ENCODE measurements at regions not wholly inside any gene's neighbourhood (a gene's known extent, or its start where the extent isn't known, plus 50 kb on each side); places are given as distances from the start of the nearest gene placed in this dataset.

- Histone ChIP-seq H3K4me1 (ENCODE audit: control insufficient read depth in 1 of 2, low read depth in 2 of 2) (no peaks in the 10 kb centered on the region), H3K27ac (no peak overlapping the region), H3K27me3 (replicated peaks; ENCODE audit: insufficient read depth) (no peaks in the 10 kb centered on the region), H3K4me3 (no peak overlapping the region), H3K36me3 (no peaks in the 10 kb centered on the region), H3K9me3 (no peaks in the 10 kb centered on the region)
- DNase-seq (ENCODE audit: low spot score) = no peak
- no peak for TF ChIP-seq CTCF (IDR thresholded peaks at IDR 0.05)
- no peak for ATAC-seq (ENCODE audit: insufficient number of reproducible peaks, low FRiP score, low read depth)
Measured at GRCh38 chr4:20451986-20452385, 200.3 kb downstream of the SLIT2 start.

- no peak overlapping the region for H3K4me3 ChIP-seq
- no peaks in the 10 kb centered on the region for H3K36me3 ChIP-seq
- DNase-seq (ENCODE audit: low spot score) (no peak), ATAC-seq (ENCODE audit: insufficient number of reproducible peaks, low FRiP score, low read depth) (no peak)
- no peak overlapping the region for H3K27ac ChIP-seq
- no peaks in the 10 kb centered on the region for H3K27me3 ChIP-seq (replicated peaks; ENCODE audit: insufficient read depth)
- no peak for TF ChIP-seq CTCF (IDR thresholded peaks at IDR 0.05)
- H3K9me3 ChIP-seq = no peaks in the 10 kb centered on the region
- H3K4me1 ChIP-seq (ENCODE audit: control insufficient read depth in 1 of 2, low read depth in 2 of 2) = no peaks in the 10 kb centered on the region
Measured at GRCh38 chr4:20454515-20454914, 202.8 kb downstream of the SLIT2 start.

GRCh38 chr4:20456407-20456806, 204.7 kb downstream of the SLIT2 start:
- ATAC-seq (ENCODE audit: insufficient number of reproducible peaks, low FRiP score, low read depth) (no peak), DNase-seq (ENCODE audit: low spot score) (no peak)
- H3K27me3 ChIP-seq (replicated peaks; ENCODE audit: insufficient read depth) = no peaks in the 10 kb centered on the region
- no peaks in the 10 kb centered on the region for H3K36me3 ChIP-seq
- H3K4me1 ChIP-seq (ENCODE audit: control insufficient read depth in 1 of 2, low read depth in 2 of 2) = no peaks in the 10 kb centered on the region
- H3K4me3 ChIP-seq = no peak overlapping the region
- H3K9me3 ChIP-seq = no peaks in the 10 kb centered on the region
- H3K27ac ChIP-seq = no peak overlapping the region
- TF ChIP-seq CTCF (IDR thresholded peaks at IDR 0.05) = no peak

DNA sequence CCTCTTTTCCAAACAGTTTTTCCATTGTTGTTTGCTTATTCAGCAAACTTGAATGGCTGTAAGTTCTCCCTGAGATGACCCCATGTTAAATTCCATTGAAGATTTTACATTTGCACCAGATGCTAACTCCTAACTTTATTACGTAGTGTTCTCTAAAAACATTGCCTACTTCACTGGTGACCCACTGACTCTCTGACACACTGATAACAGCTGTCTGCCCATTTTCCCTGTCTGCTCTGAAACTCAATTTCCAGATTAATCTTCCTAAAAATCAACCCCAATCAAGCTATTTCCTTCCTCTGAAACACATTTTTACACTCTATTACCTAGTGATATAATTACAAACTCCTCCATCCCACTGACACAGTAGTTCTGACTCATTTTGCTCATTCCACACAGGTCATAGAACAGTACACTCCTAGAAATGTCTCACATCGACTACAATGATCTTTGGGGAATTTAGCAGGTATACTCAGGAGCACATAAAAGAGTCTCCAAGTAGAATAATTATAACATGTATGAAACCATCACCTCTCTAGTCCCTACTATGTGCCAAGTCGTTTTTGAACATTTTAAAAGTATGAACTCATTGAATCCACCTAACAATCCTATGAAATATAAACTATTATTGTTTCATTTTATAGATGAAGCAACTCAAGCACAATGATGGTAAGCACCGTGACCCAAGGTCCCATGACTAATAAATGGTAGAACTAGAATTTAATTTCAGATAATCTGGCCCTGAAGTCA, 210.9 kb downstream of the SLIT2 start:
- Histone ChIP-seq H3K27ac (no peak overlapping the region), H3K4me3 (no peak overlapping the region), H3K27me3 (replicated peaks; ENCODE audit: insufficient read depth) (no peaks in the 10 kb centered on the region), H3K36me3 (no peaks in the 10 kb centered on the region), H3K4me1 (ENCODE audit: control insufficient read depth in 1 of 2, low read depth in 2 of 2) (no peaks in the 10 kb centered on the region), H3K9me3 (no peaks in the 10 kb centered on the region)
- ATAC-seq (ENCODE audit: insufficient number of reproducible peaks, low FRiP score, low read depth) (no peak), DNase-seq (ENCODE audit: low spot score) (no peak)
- no peak for TF ChIP-seq CTCF (IDR thresholded peaks at IDR 0.05)

- no peaks in the 10 kb centered on the region for H3K36me3 ChIP-seq
- H3K27me3 ChIP-seq (replicated peaks; ENCODE audit: insufficient read depth) = no peaks in the 10 kb centered on the region
- H3K4me1 ChIP-seq (ENCODE audit: control insufficient read depth in 1 of 2, low read depth in 2 of 2) = no peaks in the 10 kb centered on the region
- H3K27ac ChIP-seq = no peak overlapping the region
- no peak for TF ChIP-seq CTCF (IDR thresholded peaks at IDR 0.05)
- H3K4me3 ChIP-seq = no peak overlapping the region
- ATAC-seq (ENCODE audit: insufficient number of reproducible peaks, low FRiP score, low read depth) = no peak
- H3K9me3 ChIP-seq = no peaks in the 10 kb centered on the region
- DNase-seq (ENCODE audit: low spot score) = no peak
Measured at GRCh38 chr4:20463176-20463430, 211.4 kb downstream of the SLIT2 start.

All from thoracic aorta (tissue), 2 donors.